ENCODE measurements at regions not wholly inside any gene's neighbourhood (a gene's known extent, or its start where the extent isn't known, plus 50 kb on each side); places are given as distances from the start of the nearest gene placed in this dataset.

- TF ChIP-seq EZH2 (optimal IDR thresholded peaks at IDR 0.05; ENCODE audit: low read depth, low read length): no peak
- TF ChIP-seq CTCF (IDR thresholded peaks at IDR 0.05; ENCODE audit: low read length): no peak
These were observed 99.5 kb downstream of the CASP12 start for GRCh38 chr11:104798789-104799188.
